ENCODE measurements at regions not wholly inside any gene's neighbourhood (a gene's known extent, or its start where the extent isn't known, plus 50 kb on each side); places are given as distances from the start of the nearest gene placed in this dataset.

DNA sequence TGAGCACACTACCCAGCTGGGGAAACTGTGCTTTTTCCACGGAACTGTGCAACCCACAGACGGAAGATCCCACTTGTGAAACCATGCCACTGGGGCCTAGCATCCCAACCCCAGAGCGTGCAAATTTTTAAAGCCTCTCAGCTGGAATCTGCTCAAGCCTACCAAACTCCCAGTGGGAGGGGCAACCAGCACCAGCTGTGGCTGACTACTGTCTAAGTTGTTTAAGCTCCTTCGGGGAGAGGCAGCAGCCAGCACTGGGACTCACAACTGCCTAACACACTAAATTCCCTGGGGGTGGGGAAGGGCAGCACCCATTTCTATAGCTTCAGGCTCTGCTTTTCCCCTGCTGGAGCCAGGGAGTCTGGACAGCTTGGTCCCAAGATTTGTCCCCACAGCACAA is 287.6 kb upstream of the MSX2 start:
- H3K27me3 ChIP-seq (ENCODE audit: insufficient read depth, low read depth, severe bottlenecking), result peaks cover 45% of the 10 kb centered on the region
- TF ChIP-seq, protein P1, sequence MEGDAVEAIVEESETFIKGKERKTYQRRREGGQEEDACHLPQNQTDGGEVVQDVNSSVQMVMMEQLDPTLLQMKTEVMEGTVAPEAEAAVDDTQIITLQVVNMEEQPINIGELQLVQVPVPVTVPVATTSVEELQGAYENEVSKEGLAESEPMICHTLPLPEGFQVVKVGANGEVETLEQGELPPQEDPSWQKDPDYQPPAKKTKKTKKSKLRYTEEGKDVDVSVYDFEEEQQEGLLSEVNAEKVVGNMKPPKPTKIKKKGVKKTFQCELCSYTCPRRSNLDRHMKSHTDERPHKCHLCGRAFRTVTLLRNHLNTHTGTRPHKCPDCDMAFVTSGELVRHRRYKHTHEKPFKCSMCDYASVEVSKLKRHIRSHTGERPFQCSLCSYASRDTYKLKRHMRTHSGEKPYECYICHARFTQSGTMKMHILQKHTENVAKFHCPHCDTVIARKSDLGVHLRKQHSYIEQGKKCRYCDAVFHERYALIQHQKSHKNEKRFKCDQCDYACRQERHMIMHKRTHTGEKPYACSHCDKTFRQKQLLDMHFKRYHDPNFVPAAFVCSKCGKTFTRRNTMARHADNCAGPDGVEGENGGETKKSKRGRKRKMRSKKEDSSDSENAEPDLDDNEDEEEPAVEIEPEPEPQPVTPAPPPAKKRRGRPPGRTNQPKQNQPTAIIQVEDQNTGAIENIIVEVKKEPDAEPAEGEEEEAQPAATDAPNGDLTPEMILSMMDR (IDR thresholded peaks at IDR 0.05; ENCODE audit: low read depth, low read length), result no peak

GRCh38 chr5:174444479-174445188 is 279.7 kb upstream of the MSX2 start:
- no peak overlapping the region for H3K27ac ChIP-seq
- no peak overlapping the region for H3K4me3 ChIP-seq (ENCODE audit: low read depth, low read length)
- H3K27me3 ChIP-seq (ENCODE audit: insufficient read depth, low read depth, severe bottlenecking), result peaks cover 47% of the 10 kb centered on the region
- DNase-seq, result no peak
- no peaks in the 10 kb centered on the region for H3K36me3 ChIP-seq
- TF ChIP-seq, protein P1 (IDR thresholded peaks at IDR 0.05; ENCODE audit: low read depth, low read length), result no peak
- peaks cover 5% of the 10 kb centered on the region for H3K9me3 ChIP-seq (ENCODE audit: severe bottlenecking)

More for the DNA sequence above, 287.6 kb upstream of the MSX2 start:
- Histone ChIP-seq H3K9me3 (ENCODE audit: severe bottlenecking) (no peaks in the 10 kb centered on the region), H3K36me3 (no peaks in the 10 kb centered on the region), H3K4me3 (ENCODE audit: low read depth, low read length) (no peak overlapping the region), H3K27ac (no peak overlapping the region)
- DNase-seq, result no peak

DNA sequence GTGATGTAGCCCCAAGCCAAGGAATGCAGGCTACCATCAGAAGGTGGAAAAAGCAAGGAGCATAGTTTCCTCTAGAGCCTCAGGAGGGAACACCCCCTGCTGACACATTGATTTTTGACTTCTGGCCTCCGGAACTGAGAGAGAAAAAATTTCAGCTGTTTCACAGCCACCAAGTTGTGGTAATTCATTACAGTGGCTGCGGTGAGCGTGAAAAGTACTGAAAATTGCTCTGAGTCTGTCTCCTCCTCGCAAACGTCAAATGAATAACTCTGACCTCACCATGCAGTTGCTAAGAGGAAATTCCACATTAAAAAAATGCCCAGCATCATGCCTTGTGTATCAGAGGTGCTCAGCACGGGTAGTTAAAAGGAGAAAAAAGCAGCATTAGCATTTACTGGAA is 277.9 kb upstream of the MSX2 start:
- no peak for DNase-seq

DNA sequence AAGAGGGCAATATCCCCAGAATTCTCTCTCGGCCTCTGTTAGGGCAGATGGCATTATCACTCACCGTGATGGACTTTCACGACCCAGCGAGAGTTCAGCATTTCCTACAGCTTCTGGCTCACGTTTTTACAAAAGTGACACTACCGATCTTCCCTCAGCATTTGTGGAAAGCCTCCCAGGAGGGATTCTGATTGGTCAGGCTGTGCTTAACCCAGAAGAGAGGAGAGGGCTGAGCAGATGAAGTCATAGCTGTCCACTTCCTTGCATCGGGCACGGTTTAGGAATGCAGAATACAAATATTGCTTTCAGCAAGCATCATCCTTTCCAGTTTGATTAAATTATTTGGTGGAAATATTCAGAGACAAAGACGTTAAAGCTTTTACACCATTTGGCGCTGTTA is 277.4 kb upstream of the MSX2 start:
- Histone ChIP-seq H3K27ac (no peak overlapping the region), H3K9me3 (ENCODE audit: severe bottlenecking) (peaks cover 5% of the 10 kb centered on the region), H3K36me3 (no peaks in the 10 kb centered on the region), H3K4me3 (ENCODE audit: low read depth, low read length) (no peak overlapping the region), H3K27me3 (ENCODE audit: insufficient read depth, low read depth, severe bottlenecking) (peaks cover 60% of the 10 kb centered on the region)
- TF ChIP-seq, protein P1 (IDR thresholded peaks at IDR 0.05; ENCODE audit: low read depth, low read length), result no peak
- DNase-seq, result no peak

More for the DNA sequence above, 277.9 kb upstream of the MSX2 start:
- H3K4me3 ChIP-seq (ENCODE audit: low read depth, low read length), result no peak overlapping the region
- TF ChIP-seq, protein P1 (IDR thresholded peaks at IDR 0.05; ENCODE audit: low read depth, low read length), result no peak
- no peaks in the 10 kb centered on the region for H3K36me3 ChIP-seq
- H3K9me3 ChIP-seq (ENCODE audit: severe bottlenecking), result peaks cover 5% of the 10 kb centered on the region
- H3K27me3 ChIP-seq (ENCODE audit: insufficient read depth, low read depth, severe bottlenecking), result peaks cover 55% of the 10 kb centered on the region
- H3K27ac ChIP-seq, result no peak overlapping the region

GRCh38 chr5:174448041-174448440 is 276.3 kb upstream of the MSX2 start:
- no peak overlapping the region for H3K27ac ChIP-seq
- DNase-seq, result no peak
- H3K4me3 ChIP-seq (ENCODE audit: low read depth, low read length), result no peak overlapping the region
- TF ChIP-seq, protein P1 (IDR thresholded peaks at IDR 0.05; ENCODE audit: low read depth, low read length), result no peak
- H3K27me3 ChIP-seq (ENCODE audit: insufficient read depth, low read depth, severe bottlenecking), result peaks cover 64% of the 10 kb centered on the region
- H3K9me3 ChIP-seq (ENCODE audit: severe bottlenecking), result no peaks in the 10 kb centered on the region
- no peaks in the 10 kb centered on the region for H3K36me3 ChIP-seq

DNA sequence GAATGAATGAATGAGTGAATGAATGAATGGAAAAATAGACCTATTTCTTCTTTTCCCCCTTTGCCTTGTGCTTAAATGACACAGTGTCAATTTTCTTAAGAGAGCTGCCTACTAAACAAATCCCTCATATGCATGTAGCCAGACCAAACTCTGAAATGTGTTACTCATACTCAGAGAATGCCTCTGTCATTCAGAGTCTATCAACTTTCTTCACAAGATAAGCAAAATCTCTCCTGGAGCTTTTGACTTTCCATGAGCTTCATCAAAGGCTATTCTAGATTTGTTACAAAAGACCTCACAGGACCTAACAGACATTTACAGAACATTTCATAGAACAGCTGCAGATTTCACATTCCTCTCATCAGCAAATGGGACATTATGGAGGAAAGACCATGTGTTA is 275.7 kb upstream of the MSX2 start:
- H3K9me3 ChIP-seq (ENCODE audit: severe bottlenecking), result no peaks in the 10 kb centered on the region
- H3K27me3 ChIP-seq (ENCODE audit: insufficient read depth, low read depth, severe bottlenecking), result peaks cover 62% of the 10 kb centered on the region
- DNase-seq, result no peak
- H3K4me3 ChIP-seq (ENCODE audit: low read depth, low read length), result no peak overlapping the region
- no peak overlapping the region for H3K27ac ChIP-seq
- no peaks in the 10 kb centered on the region for H3K36me3 ChIP-seq
- TF ChIP-seq, protein P1 (IDR thresholded peaks at IDR 0.05; ENCODE audit: low read depth, low read length), result no peak
